ENCODE measurements at regions not wholly inside any gene's neighbourhood (a gene's known extent, or its start where the extent isn't known, plus 50 kb on each side); places are given as distances from the start of the nearest gene placed in this dataset.

DNA sequence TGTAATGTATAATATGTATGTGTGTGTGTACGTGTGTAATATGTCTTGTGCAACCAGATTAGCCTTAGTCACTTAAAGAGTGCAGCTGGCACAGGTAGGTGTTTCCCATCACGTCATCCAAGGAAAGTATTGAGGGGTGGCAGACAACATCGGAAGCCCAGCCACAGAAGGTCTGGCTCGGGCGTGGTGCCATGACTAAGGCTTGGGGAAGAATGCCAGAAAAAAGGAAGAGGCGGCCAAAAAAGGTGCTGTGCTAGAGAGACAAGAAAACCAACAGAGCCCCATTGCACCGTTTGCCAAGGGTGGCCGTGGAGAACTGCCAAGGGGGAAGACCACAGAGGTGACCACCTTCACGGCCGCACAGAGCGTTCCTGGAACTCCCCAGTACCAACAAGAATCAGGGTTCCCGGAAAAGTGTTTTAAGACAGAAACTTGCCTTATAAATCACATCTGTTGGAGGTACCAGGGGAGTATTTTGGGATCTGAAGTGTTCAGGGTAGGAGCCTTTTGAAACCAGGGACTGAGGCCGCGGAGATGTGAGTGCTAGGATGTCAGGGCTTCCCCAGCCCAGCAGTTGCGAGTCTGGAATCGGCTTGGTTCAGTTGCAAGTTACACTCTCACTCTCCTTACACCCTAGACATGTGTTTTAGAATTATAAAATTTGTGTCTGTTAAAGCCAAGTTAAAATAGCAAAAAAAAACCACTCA lies 131.2 kb upstream of the DYRK2 start:
- Histone ChIP-seq H3K27ac (peak overlapping the region in 1 of 4 donors; percentile 26), H3K9me3 (no peaks in the 10 kb centered on the region), H3K36me3 (no peaks in the 10 kb centered on the region), H3K4me3 (no peak overlapping the region), H3K4me1 (peaks cover 0 to 19% (median 10%) of the 10 kb centered on the region in 3 donors), H3K27me3 (no peaks in the 10 kb centered on the region)
- no peak for TF ChIP-seq CTCF (IDR thresholded peaks at IDR 0.05)
- peak; percentile 82 to 90 (median 88) for ATAC-seq
- WGBS, 2 donors: 41 to 50% methylated on average over 16 of the region's 16 CpGs
- intact Hi-C loops (cut with DNase I): no loop called here
- DNase-seq: peak; percentile 58 to 83 (median 78)
- no peak for FAIRE-seq

- no peak for TF ChIP-seq CTCF (IDR thresholded peaks at IDR 0.05)
- ATAC-seq (no peak), FAIRE-seq (no peak), DNase-seq (no peak)
- Histone ChIP-seq H3K27ac (no peak overlapping the region), H3K36me3 (no peaks in the 10 kb centered on the region), H3K27me3 (no peaks in the 10 kb centered on the region), H3K4me1 (peaks cover 0 to 19% (median 10%) of the 10 kb centered on the region in 3 donors), H3K9me3 (no peaks in the 10 kb centered on the region), H3K4me3 (no peak overlapping the region)
- intact Hi-C loops (cut with DNase I): no loop called here
- WGBS, 2 donors: 57 to 68% methylated on average over 7 of the region's 7 CpGs
Measured at GRCh38 chr12:67519484-67520433, 128.8 kb upstream of the DYRK2 start.

DNA sequence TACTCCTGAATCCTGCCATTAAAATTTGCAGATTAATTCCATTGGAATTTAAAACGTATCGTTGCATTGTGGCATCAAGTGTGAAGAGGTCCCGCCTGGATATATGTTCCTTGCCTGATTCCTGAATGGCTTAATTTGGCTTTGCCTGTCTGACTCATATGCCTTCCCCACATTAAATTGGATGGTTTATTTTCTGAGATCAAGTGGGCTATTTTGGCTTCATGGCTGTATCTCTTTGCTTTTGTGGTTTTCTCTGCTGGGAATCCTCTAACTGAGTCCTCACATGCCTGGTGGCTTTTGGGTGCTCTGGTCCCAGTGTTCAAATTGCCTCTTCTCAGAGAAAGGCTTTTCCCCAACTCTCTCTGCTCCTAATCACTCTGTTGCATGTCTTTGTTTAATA lies 127.9 kb upstream of the DYRK2 start:
- Histone ChIP-seq H3K27ac (no peak overlapping the region), H3K4me1 (peaks cover 0 to 14% (median 10%) of the 10 kb centered on the region in 3 donors), H3K27me3 (no peaks in the 10 kb centered on the region), H3K36me3 (no peaks in the 10 kb centered on the region), H3K9me3 (no peaks in the 10 kb centered on the region), H3K4me3 (no peak overlapping the region)
- WGBS, 2 donors: 91 to 94% methylated on average over 3 of the region's 3 CpGs
- intact Hi-C loops (cut with DNase I): no loop called here
- FAIRE-seq: no peak
- DNase-seq: no peak
- no peak for ATAC-seq
- TF ChIP-seq CTCF (IDR thresholded peaks at IDR 0.05): no peak

DNA sequence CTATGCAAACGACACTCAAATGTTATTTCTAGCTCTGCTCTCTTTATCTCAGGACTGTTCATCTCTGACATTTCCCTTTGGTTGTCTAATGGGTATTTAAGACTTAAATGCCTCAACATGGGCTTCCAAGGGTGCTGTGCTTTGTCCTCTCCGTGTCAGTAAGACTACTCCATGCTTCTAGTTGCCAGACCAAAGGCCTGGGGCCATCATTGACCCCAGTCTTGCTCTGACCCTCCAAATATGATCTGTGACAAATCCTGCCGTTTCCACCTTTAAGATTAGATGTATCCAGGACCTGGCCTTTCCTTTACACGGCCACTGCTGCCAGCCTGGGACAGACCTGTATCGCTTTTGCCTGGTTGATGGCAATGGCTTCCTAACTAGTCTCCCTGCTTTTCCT lies 126.3 kb upstream of the DYRK2 start:
- no peak overlapping the region for H3K27ac ChIP-seq
- no peak overlapping the region for H3K4me3 ChIP-seq
- FAIRE-seq (no peak), ATAC-seq (no peak), DNase-seq (no peak)
- no peaks in the 10 kb centered on the region for H3K9me3 ChIP-seq
- H3K36me3 ChIP-seq: no peaks in the 10 kb centered on the region
- intact Hi-C loops (cut with DNase I): no loop called here
- H3K4me1 ChIP-seq: no peaks in the 10 kb centered on the region
- WGBS, 2 donors: 88 to 90% methylated on average over 5 of the region's 5 CpGs
- TF ChIP-seq CTCF (IDR thresholded peaks at IDR 0.05): no peak
- H3K27me3 ChIP-seq: no peaks in the 10 kb centered on the region
